ENCODE measurements at regions not wholly inside any gene's neighbourhood (a gene's known extent, or its start where the extent isn't known, plus 50 kb on each side); places are given as distances from the start of the nearest gene placed in this dataset.

- no peak for DNase-seq (ENCODE audit: low spot score, unreplicated experiment)
- Mint-ChIP-seq H3K27me3 (no peaks in the 10 kb centered on the region), H3K36me3 (ENCODE audit: insufficient read depth) (no peaks in the 10 kb centered on the region), H3K9me3 (ENCODE audit: low read depth) (peaks cover 8% of the 10 kb centered on the region), H3K4me3 (ENCODE audit: low read depth) (no peak overlapping the region), H3K27ac (no peak overlapping the region), H3K4me1 (ENCODE audit: low read depth) (peaks cover 4% of the 10 kb centered on the region)
- TF ChIP-seq CTCF (IDR thresholded peaks at IDR 0.05; ENCODE audit: unreplicated experiment), result no peak
Measured at GRCh38 chr4:176498617-176499256, 179.0 kb downstream of the SPCS3 start.

GRCh38 chr4:176499518-176499917 is 179.8 kb downstream of the SPCS3 start:
- Mint-ChIP-seq H3K4me3 (ENCODE audit: low read depth) (no peak overlapping the region), H3K36me3 (ENCODE audit: insufficient read depth) (no peaks in the 10 kb centered on the region), H3K9me3 (ENCODE audit: low read depth) (peaks cover 8% of the 10 kb centered on the region), H3K4me1 (ENCODE audit: low read depth) (peaks cover 4% of the 10 kb centered on the region), H3K27me3 (no peaks in the 10 kb centered on the region), H3K27ac (no peak overlapping the region)
- no peak for TF ChIP-seq CTCF (IDR thresholded peaks at IDR 0.05; ENCODE audit: unreplicated experiment)
- DNase-seq (ENCODE audit: low spot score, unreplicated experiment), result no peak

- Mint-ChIP-seq H3K36me3 (ENCODE audit: insufficient read depth) (no peaks in the 10 kb centered on the region), H3K27ac (no peak overlapping the region), H3K4me1 (ENCODE audit: low read depth) (peaks cover 4% of the 10 kb centered on the region), H3K4me3 (ENCODE audit: low read depth) (no peak overlapping the region), H3K9me3 (ENCODE audit: low read depth) (peaks cover 1% of the 10 kb centered on the region), H3K27me3 (no peaks in the 10 kb centered on the region)
- no peak for TF ChIP-seq CTCF (IDR thresholded peaks at IDR 0.05; ENCODE audit: unreplicated experiment)
- DNase-seq (ENCODE audit: low spot score, unreplicated experiment), result no peak
Measured at GRCh38 chr4:176500894-176501293, 181.1 kb downstream of the SPCS3 start.

- Mint-ChIP-seq H3K36me3 (ENCODE audit: insufficient read depth) (no peaks in the 10 kb centered on the region), H3K9me3 (ENCODE audit: low read depth) (no peaks in the 10 kb centered on the region), H3K4me1 (ENCODE audit: low read depth) (peaks cover 1% of the 10 kb centered on the region), H3K27ac (no peak overlapping the region), H3K27me3 (no peaks in the 10 kb centered on the region), H3K4me3 (ENCODE audit: low read depth) (no peak overlapping the region)
- TF ChIP-seq CTCF (IDR thresholded peaks at IDR 0.05; ENCODE audit: unreplicated experiment), result no peak
- no peak for DNase-seq (ENCODE audit: low spot score, unreplicated experiment)
Measured at GRCh38 chr4:176504118-176504517, 184.4 kb downstream of the SPCS3 start.

GRCh38 chr4:176507845-176508533 is 188.2 kb downstream of the SPCS3 start:
- Mint-ChIP-seq H3K27ac (no peak overlapping the region), H3K4me1 (ENCODE audit: low read depth) (no peaks in the 10 kb centered on the region), H3K9me3 (ENCODE audit: low read depth) (no peaks in the 10 kb centered on the region), H3K27me3 (no peaks in the 10 kb centered on the region), H3K36me3 (ENCODE audit: insufficient read depth) (no peaks in the 10 kb centered on the region), H3K4me3 (ENCODE audit: low read depth) (no peak overlapping the region)
- no peak for TF ChIP-seq CTCF (IDR thresholded peaks at IDR 0.05; ENCODE audit: unreplicated experiment)
- no peak for DNase-seq (ENCODE audit: low spot score, unreplicated experiment)

All from progenitor cell of endocrine pancreas (in vitro differentiated cells).